Smooth muscle cell of the brain vasculature (primary cell): ENCODE measurements at regions not wholly inside any gene's neighbourhood (a gene's known extent, or its start where the extent isn't known, plus 50 kb on each side); places are given as distances from the start of the nearest gene placed in this dataset.
A peak's percentile ranks its signal among the peaks of the same experiment; 100 is the strongest.
"Not testable (repeated sequence)": the region's sequence is repeated elsewhere in the genome, so short reads cannot be mapped to it uniquely, and the experiment has no call there.

Experiments
- DNase-seq: peaks from one replicate; pipeline ENCODE4 v3.0.0-alpha.2; 2012; ENCODE audit warnings: low read depth, low spot score

DNA sequence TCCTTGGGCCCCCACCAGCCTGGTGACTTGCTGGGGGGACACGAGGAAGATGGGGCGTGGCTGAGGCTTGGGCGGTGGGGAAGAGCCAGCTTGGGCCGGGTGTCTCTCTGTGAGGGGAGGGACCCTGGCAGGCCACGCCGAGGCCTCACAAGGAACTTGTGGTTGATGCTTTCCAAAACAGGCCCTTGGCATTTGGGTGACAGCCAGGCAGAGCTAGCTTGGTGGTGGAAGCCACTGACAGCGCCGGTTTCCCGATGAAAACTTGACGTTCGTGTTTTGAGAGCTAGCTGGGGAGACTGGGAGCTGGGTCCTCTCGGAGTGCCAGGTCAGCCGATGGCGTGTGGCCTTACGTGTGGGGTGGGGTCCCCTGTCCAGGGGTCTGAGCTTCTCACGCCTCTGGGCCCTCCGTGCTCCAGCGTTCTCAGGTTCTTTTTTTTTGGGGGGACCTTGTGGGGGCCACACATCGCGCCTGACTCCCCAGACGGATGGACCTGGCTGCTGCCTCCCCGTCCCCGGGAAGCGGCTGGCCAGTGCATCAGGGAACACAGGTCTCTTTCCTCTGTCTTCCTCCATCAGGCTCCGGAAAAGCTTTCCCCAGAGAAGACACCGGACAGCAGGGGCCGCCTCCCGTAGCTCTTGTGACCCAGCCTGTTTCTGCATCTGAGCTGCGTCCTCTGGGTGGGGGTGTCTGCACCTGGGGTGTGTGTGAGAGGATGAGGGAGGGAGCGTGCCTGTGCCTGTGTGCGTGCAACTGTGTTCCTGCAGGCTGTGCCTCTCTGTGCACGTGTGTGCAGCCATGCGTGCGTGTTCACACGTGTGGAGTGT is 129.3 kb upstream of the LPCAT1 start:
- DNase-seq = no peak

- DNase-seq = no peak
Measured at GRCh38 chr5:1651971-1652872, 128.5 kb upstream of the LPCAT1 start.

GRCh38 chr5:1651250-1651649 is 127.5 kb upstream of the LPCAT1 start:
- no peak for DNase-seq

GRCh38 chr5:1649554-1649953 is 125.8 kb upstream of the LPCAT1 start:
- DNase-seq = no peak

- DNase-seq = no peak
Measured at GRCh38 chr5:1648806-1649205, 125.0 kb upstream of the LPCAT1 start.

GRCh38 chr5:1647580-1647979 is 123.8 kb upstream of the LPCAT1 start:
- DNase-seq = no peak

DNA sequence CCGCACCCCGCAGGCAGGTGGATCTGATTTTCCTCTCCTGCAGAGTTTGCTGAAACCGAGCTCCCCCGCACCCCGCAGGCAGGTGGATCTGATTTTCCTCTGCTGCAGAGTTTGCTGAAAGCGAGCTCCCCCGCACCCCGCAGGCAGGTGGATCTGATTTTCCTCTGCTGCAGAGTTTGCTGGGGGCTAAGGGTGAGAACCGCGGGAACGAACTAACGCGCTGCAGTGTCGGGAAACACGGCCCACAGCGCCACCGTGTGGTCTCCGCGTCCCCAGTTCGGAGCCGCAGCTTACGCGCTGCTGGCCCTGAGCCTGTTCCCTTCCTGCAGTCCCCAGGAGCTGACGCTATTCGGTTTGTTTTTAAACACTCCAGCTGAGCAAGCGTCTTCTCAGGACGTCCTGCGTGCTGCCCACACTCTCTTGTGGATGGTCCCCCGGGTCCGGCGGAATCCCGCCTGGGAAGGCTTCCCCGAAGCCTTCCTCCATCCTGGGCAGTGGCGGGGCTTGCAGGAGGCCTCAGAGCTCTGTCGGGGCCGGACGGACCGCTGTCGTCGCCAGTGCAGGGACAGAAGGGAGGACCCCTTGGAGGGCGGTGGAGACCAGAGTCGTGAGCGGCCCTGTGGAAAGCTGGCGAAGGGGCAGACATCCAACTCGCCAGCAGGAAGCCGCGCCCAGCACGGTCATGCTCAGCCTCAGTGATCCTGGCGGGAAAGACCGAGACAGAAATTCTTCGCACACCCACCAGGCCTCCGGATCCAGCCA is 121.2 kb upstream of the LPCAT1 start:
- peak; percentile 56 for DNase-seq

- not testable (repeated sequence) for DNase-seq
Measured at GRCh38 chr5:1644393-1644809, 120.6 kb upstream of the LPCAT1 start.

DNA sequence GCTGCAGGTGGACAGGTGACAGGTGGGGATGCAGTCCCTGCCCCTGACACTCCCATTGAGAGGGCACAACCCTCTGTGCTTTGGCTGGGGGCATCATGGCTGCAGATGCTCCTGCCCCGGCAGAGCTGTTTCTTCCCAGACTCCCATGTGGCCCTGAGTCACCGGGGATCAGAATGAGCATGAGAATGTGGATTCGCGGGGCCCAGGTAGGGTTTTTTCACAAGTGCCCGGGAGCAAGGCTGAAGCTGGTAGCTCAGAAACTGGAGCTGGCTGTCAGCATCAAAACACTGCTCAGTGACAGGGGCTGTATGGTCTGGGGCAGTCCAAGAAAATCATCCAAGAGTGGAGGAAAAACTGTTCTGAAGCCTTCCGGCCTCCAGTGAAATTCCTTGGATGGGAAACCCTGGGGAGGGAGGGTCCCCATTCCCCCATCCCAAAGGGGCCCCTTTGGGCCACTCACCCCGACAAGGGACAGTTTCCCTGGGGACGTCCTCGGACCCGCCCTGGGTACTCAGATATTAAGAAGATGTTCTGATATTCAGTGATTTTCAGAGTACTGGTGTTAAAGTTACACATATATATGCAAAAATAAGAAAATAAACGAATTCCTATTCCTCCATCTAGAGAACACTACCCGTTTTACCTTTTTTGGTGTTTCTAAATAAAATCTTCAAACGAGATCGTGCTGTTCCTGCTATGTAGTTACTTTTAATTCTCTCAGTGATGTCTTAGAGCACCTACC is 120.1 kb upstream of the LPCAT1 start:
- no peak for DNase-seq

- DNase-seq = no peak
Measured at GRCh38 chr5:1642621-1643061, 118.9 kb upstream of the LPCAT1 start.

- DNase-seq = no peak
Measured at GRCh38 chr5:1642221-1642620, 118.5 kb upstream of the LPCAT1 start.

GRCh38 chr5:1641560-1642166 is 117.9 kb upstream of the LPCAT1 start:
- peak; percentile 76 for DNase-seq

DNA sequence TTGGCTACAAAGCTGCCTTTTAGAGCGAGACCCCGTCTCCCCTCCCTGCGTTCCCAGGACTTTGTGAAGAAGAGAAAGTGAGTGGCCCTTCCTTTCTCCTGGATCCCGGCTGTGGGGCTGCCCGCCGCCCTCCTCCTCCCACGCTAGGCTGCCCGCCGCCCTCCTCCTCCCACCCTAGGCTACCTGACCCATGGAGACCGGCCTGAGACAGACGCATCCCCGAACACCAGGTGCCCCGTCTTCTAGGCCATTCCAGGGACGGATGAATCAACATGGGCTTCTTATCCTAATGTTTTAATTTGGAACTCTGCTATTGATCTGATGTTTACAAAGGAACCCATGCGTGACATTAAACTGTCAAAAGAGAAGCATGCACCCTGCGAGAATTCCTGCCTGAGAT is 117.3 kb upstream of the LPCAT1 start:
- DNase-seq = no peak

- DNase-seq = no peak
Measured at GRCh38 chr5:1640421-1640881, 116.7 kb upstream of the LPCAT1 start.

DNA sequence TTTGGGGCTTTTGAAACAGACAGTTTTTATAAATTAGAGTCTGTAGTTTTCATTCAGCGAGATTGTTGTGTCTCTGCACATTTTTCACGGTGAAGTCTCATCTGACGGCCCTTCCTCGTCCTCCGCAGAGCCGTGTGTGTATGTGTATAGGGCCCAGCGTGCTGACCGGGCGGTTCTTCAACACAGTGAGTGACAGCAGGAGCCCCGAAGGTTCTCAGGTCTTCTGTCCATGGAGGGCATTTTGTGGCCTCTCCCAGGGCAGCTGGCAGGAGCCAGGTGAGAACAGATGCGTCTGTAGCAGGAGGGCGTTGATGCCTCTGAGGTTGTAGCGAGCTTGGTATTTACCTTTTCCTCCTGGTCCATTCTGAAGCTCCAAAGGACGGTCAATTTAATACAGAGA is 116.0 kb upstream of the LPCAT1 start:
- no peak for DNase-seq

- no peak for DNase-seq
Measured at GRCh38 chr5:1638658-1639400, 115.1 kb upstream of the LPCAT1 start.

- no peak for DNase-seq
Measured at GRCh38 chr5:1637639-1638481, 114.1 kb upstream of the LPCAT1 start.

- no peak for DNase-seq
Measured at GRCh38 chr5:1636981-1637638, 113.3 kb upstream of the LPCAT1 start.
